Breast epithelium (tissue), 3 donors: ENCODE measurements at regions not wholly inside any gene's neighbourhood (a gene's known extent, or its start where the extent isn't known, plus 50 kb on each side); places are given as distances from the start of the nearest gene placed in this dataset.

Experiments
- POLR2A ChIP-seq: fragments of 450-650 bp; IDR thresholded peaks from one replicate; pipeline ENCODE4 v1.6.1; 2016; ENCODE audit warnings: antibody characterized with exemption, mild to moderate bottlenecking, moderate library complexity
- POLR2AphosphoS5 ChIP-seq, 3 donors: sonication (generic); formaldehyde crosslinking; IDR thresholded peaks; one replicate each; pipeline ENCODE4 v1.6.1; 2017; ENCODE audit warnings: antibody characterized with exemption in 3 of 3
- TF ChIP-seq, protein P1 (sequence below), 3 donors: fragments of 450-650 bp; IDR thresholded peaks; one replicate each; pipeline ENCODE4 v1.5.1; 2016 to 2017; ENCODE audit warnings: antibody characterized with exemption in 3 of 3, mild to moderate bottlenecking in 3 of 3, moderate library complexity in 3 of 3

- TF ChIP-seq, protein P1, sequence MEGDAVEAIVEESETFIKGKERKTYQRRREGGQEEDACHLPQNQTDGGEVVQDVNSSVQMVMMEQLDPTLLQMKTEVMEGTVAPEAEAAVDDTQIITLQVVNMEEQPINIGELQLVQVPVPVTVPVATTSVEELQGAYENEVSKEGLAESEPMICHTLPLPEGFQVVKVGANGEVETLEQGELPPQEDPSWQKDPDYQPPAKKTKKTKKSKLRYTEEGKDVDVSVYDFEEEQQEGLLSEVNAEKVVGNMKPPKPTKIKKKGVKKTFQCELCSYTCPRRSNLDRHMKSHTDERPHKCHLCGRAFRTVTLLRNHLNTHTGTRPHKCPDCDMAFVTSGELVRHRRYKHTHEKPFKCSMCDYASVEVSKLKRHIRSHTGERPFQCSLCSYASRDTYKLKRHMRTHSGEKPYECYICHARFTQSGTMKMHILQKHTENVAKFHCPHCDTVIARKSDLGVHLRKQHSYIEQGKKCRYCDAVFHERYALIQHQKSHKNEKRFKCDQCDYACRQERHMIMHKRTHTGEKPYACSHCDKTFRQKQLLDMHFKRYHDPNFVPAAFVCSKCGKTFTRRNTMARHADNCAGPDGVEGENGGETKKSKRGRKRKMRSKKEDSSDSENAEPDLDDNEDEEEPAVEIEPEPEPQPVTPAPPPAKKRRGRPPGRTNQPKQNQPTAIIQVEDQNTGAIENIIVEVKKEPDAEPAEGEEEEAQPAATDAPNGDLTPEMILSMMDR (IDR thresholded peaks at IDR 0.05) = no peak
- TF ChIP-seq POLR2AphosphoS5 (IDR thresholded peaks at IDR 0.05) = no peak
- TF ChIP-seq POLR2A = no peak
Observed at GRCh38 chr20:39462416-39462945, 500.3 kb downstream of the DHX35 start.
